Brain pericyte (primary cell): ENCODE measurements at regions not wholly inside any gene's neighbourhood (a gene's known extent, or its start where the extent isn't known, plus 50 kb on each side); places are given as distances from the start of the nearest gene placed in this dataset.
"Not testable (repeated sequence)": the region's sequence is repeated elsewhere in the genome, so short reads cannot be mapped to it uniquely, and the experiment has no call there.

Experiments
- DNase-seq: peaks from one replicate; pipeline ENCODE4 v3.0.0-alpha.2; 2012; ENCODE audit warnings: low read depth, low spot score

DNA sequence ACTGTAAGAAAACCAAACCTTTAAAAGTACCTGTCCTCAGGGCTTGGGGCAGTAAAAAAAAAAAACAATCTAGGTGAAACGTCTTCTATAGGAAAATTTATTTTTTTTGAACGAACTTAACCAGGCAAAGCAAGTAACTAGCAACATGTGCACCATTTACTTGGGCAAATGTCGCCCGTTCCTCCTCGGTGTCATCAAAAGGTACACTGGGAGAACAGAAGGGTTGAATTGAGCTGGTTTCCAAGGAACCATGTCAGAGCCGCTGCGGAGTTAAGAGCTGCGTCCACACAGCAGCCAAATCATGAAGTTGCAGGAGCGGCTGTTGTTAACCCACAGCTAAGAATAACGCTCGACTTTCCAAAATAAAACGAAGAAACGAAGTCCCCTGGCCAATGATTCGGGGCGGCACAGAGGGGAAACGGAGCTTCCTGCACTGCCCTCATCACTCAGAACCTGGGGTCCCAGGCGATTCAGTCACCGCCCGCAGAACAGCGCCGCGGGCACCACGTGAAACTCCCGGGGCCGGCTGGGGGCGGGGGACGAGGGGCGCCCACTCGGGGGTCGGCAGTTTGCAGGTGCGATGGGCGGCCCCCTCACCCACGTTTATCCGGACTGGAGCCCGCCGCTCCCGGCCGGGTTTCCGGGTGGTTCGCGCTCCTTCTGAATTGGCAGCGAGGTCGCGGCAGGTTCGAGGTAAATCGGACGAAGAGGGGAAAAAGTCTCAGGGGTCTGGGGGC lies 53.6 kb upstream of the PLGLB1 start:
- not testable (repeated sequence) for DNase-seq

GRCh38 chr2:87075791-87076252 lies 54.2 kb upstream of the PLGLB1 start:
- not testable (repeated sequence) for DNase-seq

- peak; percentile 72 for DNase-seq
Observed at GRCh38 chr2:87076253-87077123, 54.8 kb upstream of the PLGLB1 start.

GRCh38 chr2:87077124-87077446 lies 55.4 kb upstream of the PLGLB1 start:
- not testable (repeated sequence) for DNase-seq

DNA sequence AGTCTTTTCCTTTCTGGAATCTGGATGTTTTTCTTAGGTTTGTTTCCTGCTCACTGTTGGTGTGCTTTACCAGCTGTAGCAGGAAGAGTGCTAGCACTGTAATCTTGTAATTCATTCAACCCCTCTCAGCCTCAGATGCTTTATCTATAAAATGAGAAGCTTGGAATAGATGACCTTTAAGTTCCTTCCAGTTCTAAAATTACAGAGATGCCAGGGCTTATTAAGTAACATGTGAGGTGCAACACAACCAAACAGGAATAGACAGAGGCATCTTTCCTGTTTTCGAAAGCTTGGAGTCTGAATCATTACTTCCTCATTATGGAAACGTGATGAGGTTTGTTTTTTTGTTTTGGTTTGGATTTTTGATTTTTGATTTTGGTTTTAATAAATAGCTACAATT lies 60.1 kb upstream of the PLGLB1 start:
- DNase-seq = not testable (repeated sequence)

DNA sequence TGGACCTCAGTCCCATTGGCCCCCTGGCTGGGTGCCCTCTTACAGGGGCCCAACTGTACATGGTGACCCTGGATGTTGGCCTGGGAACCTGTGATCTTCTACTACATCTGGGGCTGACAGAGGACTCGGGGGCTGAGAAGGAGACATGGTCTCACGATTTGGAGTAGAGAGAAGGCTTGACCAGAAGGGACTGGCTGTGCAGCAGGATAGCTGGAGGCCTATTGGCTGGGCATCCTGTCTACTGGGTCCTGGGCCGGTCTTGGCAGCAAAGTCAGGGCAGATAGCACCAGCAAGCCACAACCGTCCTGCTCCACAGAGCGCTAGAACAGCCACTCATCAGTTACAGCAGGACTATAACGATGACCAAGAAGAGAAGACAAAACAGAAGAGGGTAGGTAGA lies 66.4 kb upstream of the PLGLB1 start:
- not testable (repeated sequence) for DNase-seq

GRCh38 chr2:87089401-87089800 lies 67.8 kb upstream of the PLGLB1 start:
- DNase-seq = not testable (repeated sequence)

- not testable (repeated sequence) for DNase-seq
Observed at GRCh38 chr2:87093252-87093651, 71.6 kb upstream of the PLGLB1 start.

- not testable (repeated sequence) for DNase-seq
Observed at GRCh38 chr2:87093937-87094529, 72.4 kb upstream of the PLGLB1 start.

DNA sequence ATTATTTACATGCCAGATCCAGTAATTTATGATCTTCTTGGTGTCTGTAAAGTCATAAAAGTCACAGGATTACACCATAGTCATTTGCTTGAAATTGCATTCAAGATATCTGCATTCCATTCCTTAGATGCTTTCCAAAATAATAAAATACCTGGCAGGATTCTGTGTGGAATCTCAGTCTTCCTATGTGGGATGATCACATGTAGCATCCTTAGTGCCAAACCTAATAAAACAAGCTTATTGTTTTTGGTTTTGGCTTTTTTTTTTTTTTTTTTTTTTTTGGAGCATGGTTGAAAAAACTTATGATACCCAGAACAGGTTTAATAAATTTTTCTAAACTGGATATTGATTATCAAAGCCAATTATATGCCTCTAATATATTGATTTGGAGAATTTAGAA lies 74.2 kb upstream of the PLGLB1 start:
- not testable (repeated sequence) for DNase-seq

GRCh38 chr2:87128761-87129553 lies 107.3 kb upstream of the PLGLB1 start:
- DNase-seq = not testable (repeated sequence)

DNA sequence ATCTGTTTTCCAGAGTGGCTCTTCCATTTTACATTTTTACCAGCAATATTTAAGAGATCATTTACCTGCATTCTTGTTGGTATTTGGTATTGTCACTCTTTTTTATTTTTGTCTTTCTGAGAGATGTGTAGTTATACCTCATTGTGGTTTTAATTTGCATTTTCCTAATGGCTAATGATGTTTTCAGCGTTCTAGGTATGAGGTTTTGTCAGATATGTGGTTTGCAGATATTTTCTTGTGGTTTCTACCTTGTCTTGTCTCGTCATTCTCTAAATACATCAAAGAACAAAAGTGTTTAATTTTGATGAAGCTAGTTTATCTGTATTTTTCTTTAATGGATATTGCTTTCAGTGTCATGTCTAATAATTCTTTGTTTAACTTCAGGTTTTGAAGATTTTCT lies 110.9 kb upstream of the PLGLB1 start:
- DNase-seq = not testable (repeated sequence)

GRCh38 chr2:87151835-87152493 lies 130.3 kb upstream of the PLGLB1 start:
- not testable (repeated sequence) for DNase-seq

DNA sequence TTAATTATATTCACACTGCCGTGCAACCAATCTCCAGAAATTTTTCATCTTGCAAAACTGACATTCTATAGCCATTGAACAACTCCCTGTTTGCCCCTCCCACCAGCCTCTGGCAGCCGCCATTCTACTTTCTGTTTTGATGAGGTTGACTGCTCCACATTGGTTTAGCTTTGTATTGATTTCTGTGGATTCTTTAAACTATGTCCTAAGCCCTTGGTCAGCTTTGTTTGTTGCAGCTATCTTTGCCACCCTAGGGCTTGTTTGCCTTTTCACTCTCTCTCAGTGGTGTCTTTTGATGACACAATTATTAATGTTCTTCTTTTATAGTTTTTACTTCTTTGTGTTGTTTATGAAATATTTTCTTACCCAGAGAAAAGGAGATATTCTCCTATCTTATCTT lies 152.8 kb upstream of the PLGLB1 start:
- not testable (repeated sequence) for DNase-seq

GRCh38 chr2:87183373-87183772 lies 161.7 kb upstream of the PLGLB1 start:
- DNase-seq = not testable (repeated sequence)

- not testable (repeated sequence) for DNase-seq
Observed at GRCh38 chr2:87184260-87184659, 162.6 kb upstream of the PLGLB1 start.

DNA sequence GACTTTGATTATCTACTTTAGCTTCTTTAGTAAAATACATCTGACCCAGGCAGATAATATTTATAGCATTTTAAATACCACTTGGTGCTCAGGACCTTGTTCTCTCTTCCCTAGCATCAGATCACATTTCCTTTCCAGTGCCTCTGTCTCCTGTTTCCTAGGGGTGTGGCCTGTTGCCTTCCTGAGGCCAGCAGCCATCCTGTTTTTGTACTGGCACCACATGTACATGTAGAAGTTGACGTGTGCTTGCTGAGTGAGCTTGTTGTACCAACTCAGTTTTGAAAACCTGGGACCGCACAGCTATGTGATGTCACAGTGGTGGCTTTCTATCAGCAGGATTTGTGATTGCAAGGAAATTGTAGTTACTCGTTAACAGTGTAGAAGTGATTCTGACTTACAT lies 167.6 kb upstream of the PLGLB1 start:
- DNase-seq = not testable (repeated sequence)

- DNase-seq = not testable (repeated sequence)
Observed at GRCh38 chr2:87193336-87193735, 171.7 kb upstream of the PLGLB1 start.

GRCh38 chr2:87194254-87194999 lies 172.8 kb upstream of the PLGLB1 start:
- not testable (repeated sequence) for DNase-seq
